ENCODE measurements at regions not wholly inside any gene's neighbourhood (a gene's known extent, or its start where the extent isn't known, plus 50 kb on each side); places are given as distances from the start of the nearest gene placed in this dataset.

DNA sequence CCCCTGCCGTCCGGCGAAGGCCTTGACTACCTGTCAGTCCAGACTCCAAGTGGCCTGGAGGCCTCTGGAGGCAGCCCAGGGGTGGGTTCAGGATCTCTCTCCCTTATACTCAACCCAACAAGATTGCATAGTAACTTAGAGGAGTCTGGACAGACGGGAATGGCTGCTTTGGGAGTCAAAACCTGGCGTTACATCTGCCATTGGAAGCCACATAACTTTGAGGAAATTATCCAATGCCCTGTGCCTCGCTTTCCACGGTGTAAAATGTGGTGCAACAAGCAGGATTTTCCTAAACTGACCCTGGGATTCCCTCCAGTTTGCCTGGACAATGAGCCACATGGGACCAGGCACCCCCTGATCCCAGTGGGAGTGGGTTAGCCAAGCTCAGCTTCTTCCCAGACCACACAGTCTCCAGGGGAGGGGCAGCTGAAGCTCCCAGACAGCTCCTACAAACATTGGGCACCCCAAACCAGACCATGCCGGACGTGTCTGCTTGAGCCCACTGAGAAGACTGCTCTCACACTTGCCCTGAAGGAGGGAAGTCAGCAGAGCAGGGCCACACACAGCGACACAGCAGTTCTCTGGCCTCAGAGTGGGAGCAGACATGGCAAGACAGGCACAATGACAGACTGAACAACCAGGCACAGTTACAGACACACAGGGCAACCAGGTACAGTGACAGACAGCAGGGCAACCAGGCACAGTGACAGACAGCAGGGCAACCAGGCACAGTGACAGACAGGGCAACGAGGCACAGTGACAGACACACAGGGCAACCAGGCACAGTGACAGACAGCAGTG is 65.6 kb upstream of the RAB6C start:
- TF ChIP-seq CTCF (IDR thresholded peaks at IDR 0.05; ENCODE audit: insufficient read depth, low read length, poor library complexity, severe bottlenecking) (no peak), EZH2phosphoT487 (conservative IDR thresholded peaks at IDR 0.05; ENCODE audit: low read length) (no peak)
